ENCODE measurements at regions not wholly inside any gene's neighbourhood (a gene's known extent, or its start where the extent isn't known, plus 50 kb on each side); places are given as distances from the start of the nearest gene placed in this dataset.

GRCh38 chr3:64961301-64961700, 273.5 kb upstream of the ADAMTS9 start:
- DNase-seq = no peak
- Histone ChIP-seq H3K36me3 (no peaks in the 10 kb centered on the region), H3K9me3 (ENCODE audit: severe bottlenecking) (no peaks in the 10 kb centered on the region), H3K27me3 (ENCODE audit: insufficient read depth, low read depth, severe bottlenecking) (no peaks in the 10 kb centered on the region), H3K27ac (no peak overlapping the region), H3K4me3 (ENCODE audit: low read depth, low read length) (no peak overlapping the region)
- TF ChIP-seq CTCF (IDR thresholded peaks at IDR 0.05; ENCODE audit: low read depth, low read length) = no peak

- Histone ChIP-seq H3K27me3 (ENCODE audit: insufficient read depth, low read depth, severe bottlenecking) (no peaks in the 10 kb centered on the region), H3K36me3 (no peaks in the 10 kb centered on the region), H3K4me3 (ENCODE audit: low read depth, low read length) (no peak overlapping the region), H3K9me3 (ENCODE audit: severe bottlenecking) (no peaks in the 10 kb centered on the region), H3K27ac (no peak overlapping the region)
- no peak for TF ChIP-seq CTCF (IDR thresholded peaks at IDR 0.05; ENCODE audit: low read depth, low read length)
- no peak for DNase-seq
Measured at GRCh38 chr3:64958199-64958843, 270.5 kb upstream of the ADAMTS9 start.

- no peaks in the 10 kb centered on the region for H3K36me3 ChIP-seq
- no peak overlapping the region for H3K4me3 ChIP-seq (ENCODE audit: low read depth, low read length)
- no peak for TF ChIP-seq CTCF (IDR thresholded peaks at IDR 0.05; ENCODE audit: low read depth, low read length)
- no peak overlapping the region for H3K27ac ChIP-seq
- H3K27me3 ChIP-seq (ENCODE audit: insufficient read depth, low read depth, severe bottlenecking) = no peaks in the 10 kb centered on the region
- no peak for DNase-seq
- no peaks in the 10 kb centered on the region for H3K9me3 ChIP-seq (ENCODE audit: severe bottlenecking)
Measured at GRCh38 chr3:64957408-64958198, 269.8 kb upstream of the ADAMTS9 start.

GRCh38 chr3:64956711-64957325, 269.0 kb upstream of the ADAMTS9 start:
- no peak overlapping the region for H3K4me3 ChIP-seq (ENCODE audit: low read depth, low read length)
- H3K36me3 ChIP-seq = no peaks in the 10 kb centered on the region
- no peak for DNase-seq
- H3K9me3 ChIP-seq (ENCODE audit: severe bottlenecking) = no peaks in the 10 kb centered on the region
- H3K27me3 ChIP-seq (ENCODE audit: insufficient read depth, low read depth, severe bottlenecking) = no peaks in the 10 kb centered on the region
- H3K27ac ChIP-seq = no peak overlapping the region
- TF ChIP-seq CTCF (IDR thresholded peaks at IDR 0.05; ENCODE audit: low read depth, low read length) = no peak

- no peak for TF ChIP-seq CTCF (IDR thresholded peaks at IDR 0.05; ENCODE audit: low read depth, low read length)
- DNase-seq = no peak
- Histone ChIP-seq H3K27me3 (ENCODE audit: insufficient read depth, low read depth, severe bottlenecking) (no peaks in the 10 kb centered on the region), H3K9me3 (ENCODE audit: severe bottlenecking) (no peaks in the 10 kb centered on the region), H3K4me3 (ENCODE audit: low read depth, low read length) (no peak overlapping the region), H3K36me3 (no peaks in the 10 kb centered on the region), H3K27ac (no peak overlapping the region)
Measured at GRCh38 chr3:64954995-64955636, 267.3 kb upstream of the ADAMTS9 start.

Data from WERI-Rb-1 (cell line).